A549 (cell line): ENCODE measurements at regions not wholly inside any gene's neighbourhood (a gene's known extent, or its start where the extent isn't known, plus 50 kb on each side); places are given as distances from the start of the nearest gene placed in this dataset.

Experiments used
- ATAC-seq, 2 experiments: fragments of 200-7000 bp in 1 of 2; fragments of >200 bp in 1 of 2; cut with Nextera tagmentation in 1 of 2; cut with Tn5 transposase in 1 of 2; 3 replicates each; pipeline versions ENCODE4 v1.8.0 to v1.9.1; 2018 to 2020; ENCODE audit warnings: mild to moderate bottlenecking in 1 of 2, moderate library complexity in 1 of 2
- CTCF ChIA-PET: fragments of 300-600 bp; sonication (Branson Sonifier 250); formaldehyde crosslinking; extraction: SDS; loops from one replicate; lab custom pipeline; 2021; ENCODE audit warnings: antibody characterized with exemption, inconsistent platforms; lab: Yijun Ruan, JAX
- POLR2A ChIA-PET: fragments of 350-600 bp; formaldehyde crosslinking; extraction: SDS; loops from one replicate; lab custom pipeline; 2021; ENCODE audit warnings: antibody characterized with exemption, inconsistent platforms; lab: Yijun Ruan, JAX
- DNase-seq, 2 experiments: peaks; one replicate each; pipeline versions ENCODE4 v3.0.0 to v3.0.0-alpha.2; 2011 to 2016; ENCODE audit warnings: low read depth in 1 of 2, low spot score in 1 of 2
- FAIRE-seq: peaks from 2 replicates; lab custom pipeline; 2011; peaks lifted over from hg19 to GRCh38; lab: Jason Lieb, UNC
- H3K27ac ChIP-seq, 2 experiments: fragments of >200 bp; sonication (Bioruptor Twin); formaldehyde crosslinking; 3 replicates each; pipeline ENCODE4 v1.5.1; 2016 to 2017
- H3K4me1 ChIP-seq: fragments of >200 bp; sonication (Bioruptor Twin); formaldehyde crosslinking; 3 replicates; pipeline ENCODE4 v1.6.1; 2016
- H3K4me2 ChIP-seq: fragments of >200 bp; sonication (Bioruptor Twin); formaldehyde crosslinking; 3 replicates; pipeline ENCODE4 v1.6.1; 2016
- H3K4me3 ChIP-seq: fragments of >200 bp; sonication (Bioruptor Twin); formaldehyde crosslinking; 3 replicates; pipeline ENCODE4 v1.5.1; 2016
- H3K9me3 ChIP-seq: fragments of >200 bp; sonication (Bioruptor Twin); formaldehyde crosslinking; 3 replicates; pipeline ENCODE4 v1.6.1; 2016
- BHLHE40 ChIP-seq: IDR thresholded peaks from 2 replicates; pipeline ENCODE4 v1.6.1; 2012; ENCODE audit warnings: low read depth, low read length, inconsistent platforms
- CBX2 ChIP-seq: fragments of 200-600 bp; sonication (generic); IDR thresholded peaks from 2 replicates; pipeline ENCODE4 v1.6.1; 2016; ENCODE audit warnings: low read depth, mild to moderate bottlenecking, borderline replicate concordance
- CHD4 ChIP-seq: fragments of 200-600 bp; sonication (generic); IDR thresholded peaks from 2 replicates; pipeline ENCODE4 v1.6.1; 2016; ENCODE audit warnings: antibody characterized with exemption, mild to moderate bottlenecking, borderline replicate concordance
- E2F6 ChIP-seq: IDR thresholded peaks from 2 replicates; pipeline ENCODE4 v1.6.1; 2012; ENCODE audit warnings: low read depth, borderline replicate concordance
- EHF ChIP-seq: fragments of 250-450 bp; sonication (Bioruptor Pico); IDR thresholded peaks from 2 replicates; pipeline ENCODE4 v1.5.0; 2020; ENCODE audit warnings: mild to moderate bottlenecking
- ELK1 ChIP-seq: fragments of 150-350 bp; IDR thresholded peaks from 2 replicates; pipeline ENCODE4 v1.6.1; 2014; ENCODE audit warnings: low read depth, mild to moderate bottlenecking, low read length
- FOSB ChIP-seq: fragments of 250-450 bp; sonication (Bioruptor Pico); IDR thresholded peaks from 2 replicates; pipeline ENCODE4 v1.5.0; 2020; ENCODE audit warnings: mild to moderate bottlenecking, moderate library complexity
- FOSL2 ChIP-seq, 2 experiments: fragments of 450-650 bp in 1 of 2; fragments of >200 bp in 1 of 2; sonication (Bioruptor Twin) in 1 of 2; formaldehyde crosslinking; IDR thresholded peaks; 2 replicates each; pipeline versions ENCODE4 v1.5.0 to v1.6.1; 2016 to 2020; ENCODE audit warnings: mild to moderate bottlenecking in 1 of 2, moderate library complexity in 1 of 2
- HEYL ChIP-seq: fragments of 250-450 bp; sonication (Bioruptor Pico); IDR thresholded peaks from 2 replicates; pipeline ENCODE4 v1.8.0; 2021; ENCODE audit warnings: mild to moderate bottlenecking, moderate library complexity
- HMGXB4 ChIP-seq: fragments of 250-450 bp; sonication (Bioruptor Pico); IDR thresholded peaks from 2 replicates; pipeline ENCODE4 v1.5.0; 2021; ENCODE audit warnings: mild to moderate bottlenecking, moderate library complexity, borderline replicate concordance
- HOXB13 ChIP-seq: fragments of 250-450 bp; sonication (Bioruptor Pico); IDR thresholded peaks from 2 replicates; pipeline ENCODE4 v1.5.0; 2020; ENCODE audit warnings: low read depth, mild to moderate bottlenecking, moderate library complexity
- HOXB5 ChIP-seq: fragments of 250-450 bp; sonication (Bioruptor Pico); IDR thresholded peaks from 2 replicates; pipeline ENCODE4 v1.5.0; 2020; ENCODE audit warnings: mild to moderate bottlenecking, moderate library complexity
- JUN ChIP-seq, 2 experiments: fragments of >200 bp; sonication (Bioruptor Twin); formaldehyde crosslinking; IDR thresholded peaks; 2 replicates in 1 of 2; 3 replicates in 1 of 2; pipeline ENCODE4 v1.6.1; 2016 to 2017
- MAFK ChIP-seq: fragments of 450-650 bp; IDR thresholded peaks from 2 replicates; pipeline ENCODE4 v1.6.1; 2014; ENCODE audit not compliant: partially characterized antibody
- NPAS2 ChIP-seq: fragments of 250-450 bp; sonication (Bioruptor Pico); IDR thresholded peaks from 2 replicates; pipeline ENCODE4 v1.8.0; 2022; ENCODE audit warnings: mild to moderate bottlenecking, moderate library complexity, borderline replicate concordance
- POLR2AphosphoS2 ChIP-seq: conservative IDR thresholded peaks from 2 replicates; pipeline ENCODE4 v1.6.1; 2012; ENCODE audit warnings: low read length, improper control_type of control experiment, inconsistent platforms
- RAD21 ChIP-seq, 2 experiments: fragments of >200 bp in 1 of 2; sonication (Bioruptor Twin) in 1 of 2; formaldehyde crosslinking in 1 of 2; IDR thresholded peaks in 1 of 2; conservative IDR thresholded peaks in 1 of 2; 2 replicates in 1 of 2; 3 replicates in 1 of 2; pipeline ENCODE4 v1.6.1; 2012 to 2018; ENCODE audit warnings: inconsistent platforms in 1 of 2
- RNF2 ChIP-seq: fragments of 200-600 bp; sonication (generic); IDR thresholded peaks from 2 replicates; pipeline ENCODE4 v1.6.1; 2016; ENCODE audit warnings: low read depth, mild to moderate bottlenecking, antibody characterized with exemption, moderate library complexity, borderline replicate concordance
- SMC3 ChIP-seq: fragments of >200 bp; sonication (Bioruptor Twin); formaldehyde crosslinking; IDR thresholded peaks from 3 replicates; pipeline ENCODE4 v1.6.1; 2018; ENCODE audit warnings: inconsistent platforms
- SREBF2 ChIP-seq: fragments of 450-650 bp; IDR thresholded peaks from 2 replicates; pipeline ENCODE4 v1.6.1; 2014; ENCODE audit warnings: mild to moderate bottlenecking, moderate library complexity
- ZC3H11A ChIP-seq: fragments of 450-650 bp; IDR thresholded peaks from 2 replicates; pipeline ENCODE4 v1.6.1; 2014; ENCODE audit warnings: antibody characterized with exemption, mild to moderate bottlenecking
- ZSCAN20 ChIP-seq: fragments of 250-450 bp; sonication (Bioruptor Pico); IDR thresholded peaks from 2 replicates; pipeline ENCODE4 v1.8.0; 2022; ENCODE audit warnings: mild to moderate bottlenecking, moderate library complexity
- WGBS: methylation state at CpG from one replicate; pipeline ENCODE4 v1.1.6; 2017; ENCODE audit errors: missing lambda C conversion rate; 5-methylcytosine and 5-hydroxymethylcytosine counted together
- TF ChIP-seq, protein P1 (sequence below): fragments of 250-450 bp; sonication (Bioruptor Pico); IDR thresholded peaks from 2 replicates; pipeline ENCODE4 v1.5.0; 2020; ENCODE audit warnings: low read depth, mild to moderate bottlenecking, moderate library complexity

DNA sequence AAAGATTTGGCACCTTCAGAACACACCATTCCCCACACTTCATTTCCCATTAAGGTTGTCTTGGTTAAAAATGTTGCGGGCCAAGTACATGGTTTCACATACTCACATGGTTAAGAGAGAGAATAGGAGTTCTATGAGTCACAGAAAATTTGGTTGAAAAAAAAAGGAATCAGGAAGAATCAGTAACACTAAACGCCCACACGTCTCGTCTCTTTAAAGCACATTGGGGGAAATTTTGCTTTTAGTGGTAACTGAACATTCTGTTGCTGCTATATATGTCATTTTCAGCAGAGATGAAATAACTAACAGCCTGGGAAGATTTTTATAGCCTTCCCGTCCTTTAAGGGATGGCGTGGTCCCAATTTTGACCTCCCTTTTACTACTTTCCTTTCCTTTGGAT, 132.9 kb upstream of the ERG start:
- Histone ChIP-seq H3K4me3 (no peak overlapping the region), H3K27ac (no peak overlapping the region), H3K9me3 (no peaks in the 10 kb centered on the region), H3K4me1 (no peaks in the 10 kb centered on the region), H3K4me2 (no peak overlapping the region)
- FAIRE-seq (no peak), DNase-seq (no peak), ATAC-seq (no peak)
- 3% methylated on average over 6 of the region's 6 CpGs for WGBS
- POLR2A ChIA-PET: no interaction called here
- CTCF ChIA-PET: interaction anchor here (0.8 kb wide), 1 partner anchor 38 kb away, joined by 3 read pairs; no protein-coding TSS in a partner anchor
- no peak for TF ChIP-seq E2F6
- no peak for TF ChIP-seq JUN (IDR thresholded peaks at IDR 0.05)
- TF ChIP-seq HMGXB4 (CRISPR knock-in tag): no peak
- TF ChIP-seq, all 56 proteins: peak for 0

DNA sequence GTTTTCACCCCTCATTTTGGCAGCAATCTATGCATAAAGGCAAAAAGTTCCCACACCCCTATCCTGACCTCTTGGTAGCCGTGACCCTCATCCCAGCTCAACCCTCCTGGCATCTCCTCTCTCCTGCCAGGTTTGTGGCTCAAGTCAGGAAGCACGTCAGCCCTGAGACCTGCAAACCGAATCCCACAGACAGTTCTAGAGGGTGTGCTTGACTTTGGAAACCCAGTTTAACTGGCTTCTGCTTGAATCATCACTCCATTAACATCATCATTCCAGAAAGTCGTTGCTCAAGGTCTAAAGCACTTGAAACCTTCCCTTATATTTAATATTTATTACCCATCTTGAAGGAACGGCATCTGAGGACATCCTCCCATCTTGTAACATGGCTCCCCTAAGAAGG, 133.4 kb upstream of the ERG start:
- Histone ChIP-seq H3K4me1 (no peaks in the 10 kb centered on the region), H3K4me3 (no peak overlapping the region), H3K4me2 (no peak overlapping the region), H3K27ac (no peak overlapping the region), H3K9me3 (no peaks in the 10 kb centered on the region)
- TF ChIP-seq FOSL2 (IDR thresholded peaks at IDR 0.05): no peak
- no peak for TF ChIP-seq FOSL2 (CRISPR knock-in tag; IDR thresholded peaks at IDR 0.05)
- TF ChIP-seq POLR2AphosphoS2: no peak
- TF ChIP-seq RAD21 (conservative IDR thresholded peaks at IDR 0.05 in 1 of 2, IDR thresholded peaks at IDR 0.05 in 1 of 2): no peak
- TF ChIP-seq CBX2: no peak
- TF ChIP-seq NPAS2: no peak
- no peak for TF ChIP-seq FOSB (CRISPR knock-in tag)
- TF ChIP-seq, protein P1, sequence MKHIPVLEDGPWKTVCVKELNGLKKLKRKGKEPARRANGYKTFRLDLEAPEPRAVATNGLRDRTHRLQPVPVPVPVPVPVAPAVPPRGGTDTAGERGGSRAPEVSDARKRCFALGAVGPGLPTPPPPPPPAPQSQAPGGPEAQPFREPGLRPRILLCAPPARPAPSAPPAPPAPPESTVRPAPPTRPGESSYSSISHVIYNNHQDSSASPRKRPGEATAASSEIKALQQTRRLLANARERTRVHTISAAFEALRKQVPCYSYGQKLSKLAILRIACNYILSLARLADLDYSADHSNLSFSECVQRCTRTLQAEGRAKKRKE (CRISPR knock-in tag): no peak
- no peak for TF ChIP-seq CHD4
- no peak for TF ChIP-seq ELK1
- no peak for TF ChIP-seq ZSCAN20 (CRISPR knock-in tag)
- TF ChIP-seq SMC3: no peak
- TF ChIP-seq SREBF2: no peak
- TF ChIP-seq RNF2: no peak
- TF ChIP-seq MAFK: no peak
- no peak for TF ChIP-seq ZC3H11A
- no peak for TF ChIP-seq BHLHE40
- TF ChIP-seq HEYL: no peak
- TF ChIP-seq EHF (CRISPR knock-in tag): no peak
- no peak for TF ChIP-seq HOXB13 (CRISPR knock-in tag)
- no peak for TF ChIP-seq HOXB5 (CRISPR knock-in tag)
- no peak for ATAC-seq
- 3% methylated on average over 5 of the region's 5 CpGs for WGBS
- CTCF ChIA-PET: no interaction called here
- POLR2A ChIA-PET: no interaction called here
- FAIRE-seq: no peak
- DNase-seq: no peak
